Limb (tissue), 2 donors: ENCODE measurements at regions not wholly inside any gene's neighbourhood (a gene's known extent, or its start where the extent isn't known, plus 50 kb on each side); places are given as distances from the start of the nearest gene placed in this dataset.

Source experiments
- DNase-seq, 2 donors: peaks; one replicate each; pipeline ENCODE4 v3.0.0-alpha.2; 2016; ENCODE audit errors: extremely low spot score in 2 of 2

GRCh38 chr6:139625998-139626975 is 251.8 kb upstream of the CITED2 start:
- DNase-seq: no peak

GRCh38 chr6:139625081-139625939 is 250.9 kb upstream of the CITED2 start:
- DNase-seq: no peak

- DNase-seq: no peak
Measured at GRCh38 chr6:139623372-139623771, 248.9 kb upstream of the CITED2 start.

- no peak for DNase-seq
Measured at GRCh38 chr6:139613496-139613895, 239.0 kb upstream of the CITED2 start.

GRCh38 chr6:139612135-139612465 is 237.7 kb upstream of the CITED2 start:
- no peak for DNase-seq

GRCh38 chr6:139611327-139612134 is 237.1 kb upstream of the CITED2 start:
- no peak for DNase-seq

- no peak for DNase-seq
Measured at GRCh38 chr6:139608466-139609261, 234.2 kb upstream of the CITED2 start.

- no peak for DNase-seq
Measured at GRCh38 chr6:139605350-139605749, 230.9 kb upstream of the CITED2 start.

- no peak for DNase-seq
Measured at GRCh38 chr6:139603581-139603980, 229.1 kb upstream of the CITED2 start.

- DNase-seq: no peak
Measured at GRCh38 chr6:139602577-139602976, 228.1 kb upstream of the CITED2 start.

- no peak for DNase-seq
Measured at GRCh38 chr6:139600919-139601475, 226.5 kb upstream of the CITED2 start.

- DNase-seq: no peak
Measured at GRCh38 chr6:139600343-139600742, 225.9 kb upstream of the CITED2 start.

GRCh38 chr6:139597771-139598755 is 223.6 kb upstream of the CITED2 start:
- peak; percentile 68 to 84 for DNase-seq

- no peak for DNase-seq
Measured at GRCh38 chr6:139597087-139597763, 222.8 kb upstream of the CITED2 start.

- DNase-seq: no peak
Measured at GRCh38 chr6:139595183-139595582, 220.7 kb upstream of the CITED2 start.

- no peak for DNase-seq
Measured at GRCh38 chr6:139594333-139594965, 220.0 kb upstream of the CITED2 start.

- DNase-seq: no peak
Measured at GRCh38 chr6:139593081-139593480, 218.6 kb upstream of the CITED2 start.

GRCh38 chr6:139592011-139592410 is 217.6 kb upstream of the CITED2 start:
- no peak for DNase-seq
